ENCODE measurements at regions not wholly inside any gene's neighbourhood (a gene's known extent, or its start where the extent isn't known, plus 50 kb on each side); places are given as distances from the start of the nearest gene placed in this dataset.

GRCh38 chr11:130638033-130638432 lies 189.6 kb downstream of the ADAMTS15 start:
- DNase-seq (ENCODE audit: low read depth, low spot score) (no peak), ATAC-seq (no peak)
- H3K36me3 ChIP-seq (ENCODE audit: control insufficient read depth, insufficient read depth, low read length) = no peaks in the 10 kb centered on the region
- TF ChIP-seq POLR2AphosphoS5 (IDR thresholded peaks at IDR 0.05; ENCODE audit: low read depth, low read length) = no peak
- TF ChIP-seq TCF7L2 (IDR thresholded peaks at IDR 0.05; ENCODE audit: low read depth, low read length) = peak; percentile 93
- H3K27me3 ChIP-seq (ENCODE audit: control insufficient read depth, insufficient read depth, low read length) = no peaks in the 10 kb centered on the region
- H3K9me3 ChIP-seq (ENCODE audit: control insufficient read depth, insufficient read depth, low read depth, low read length) = no peaks in the 10 kb centered on the region
- ChIA-PET POLR2A (no interaction called here), CTCF (no interaction called here)
- intact Hi-C loops (cut with micrococcal nuclease; ENCODE audit: unreplicated experiment) = loop anchor here (5.0 kb wide), 2 partner anchors 189 to 191 kb away; partner anchors contain the start of gene ADAMTS15
- BruUV-seq (replicated peaks) = no TSS peak
- peaks cover 63% of the 10 kb centered on the region for H3K4me1 ChIP-seq (ENCODE audit: control insufficient read depth, insufficient read depth, low read length)
- peak overlapping the region; percentile 99 for H3K27ac ChIP-seq (ENCODE audit: low read length)
- in situ Hi-C loops (cut with HindIII; ENCODE audit: low pct_unique_long_range_greater_than_20kb, low sequenced_read_pairs) = no loop called here
- H3K4me3 ChIP-seq (ENCODE audit: low read depth in 2 of 2, low read length in 2 of 2) = no peak overlapping the region

- Histone ChIP-seq H3K4me1 (ENCODE audit: control insufficient read depth, insufficient read depth, low read length) (peaks cover 65% of the 10 kb centered on the region), H3K4me3 (ENCODE audit: low read depth in 2 of 2, low read length in 2 of 2) (no peak overlapping the region), H3K27me3 (ENCODE audit: control insufficient read depth, insufficient read depth, low read length) (no peaks in the 10 kb centered on the region), H3K27ac (ENCODE audit: low read length) (peak overlapping the region; percentile 99), H3K36me3 (ENCODE audit: control insufficient read depth, insufficient read depth, low read length) (no peaks in the 10 kb centered on the region), H3K9me3 (ENCODE audit: control insufficient read depth, insufficient read depth, low read depth, low read length) (no peaks in the 10 kb centered on the region)
- in situ Hi-C loops (cut with HindIII; ENCODE audit: low pct_unique_long_range_greater_than_20kb, low sequenced_read_pairs) (no loop called here), intact Hi-C loops (cut with micrococcal nuclease; ENCODE audit: unreplicated experiment) (loop anchor here (5.0 kb wide), 2 partner anchors 189 to 191 kb away; partner anchors contain the start of gene ADAMTS15)
- DNase-seq (ENCODE audit: low read depth, low spot score) = no peak
- POLR2A ChIA-PET = interaction anchor here (0.6 kb wide), 1 partner anchor 207 kb away, joined by 3 read pairs; no protein-coding TSS in a partner anchor
- no TSS peak for BruUV-seq (replicated peaks)
- no peak for ATAC-seq
- TF ChIP-seq CTCF (IDR thresholded peaks at IDR 0.05) = no peak
- TF ChIP-seq SIN3A (IDR thresholded peaks at IDR 0.05; ENCODE audit: borderline replicate concordance, insufficient read depth, low read depth, low read length) = no peak
- no peak for TF ChIP-seq TCF7L2 (IDR thresholded peaks at IDR 0.05; ENCODE audit: low read depth, low read length)
- TF ChIP-seq POLR2AphosphoS5 (IDR thresholded peaks at IDR 0.05; ENCODE audit: low read depth, low read length) = no peak
- TF ChIP-seq REST (IDR thresholded peaks at IDR 0.05; ENCODE audit: insufficient read depth in 1 of 2, low read depth in 2 of 2, low read length in 1 of 2) = no peak
- CTCF ChIA-PET = no interaction called here
These were observed 190.2 kb downstream of the ADAMTS15 start for GRCh38 chr11:130638624-130639023.

- Histone ChIP-seq H3K27me3 (ENCODE audit: control insufficient read depth, insufficient read depth, low read length) (no peaks in the 10 kb centered on the region), H3K4me3 (ENCODE audit: low read depth in 2 of 2, low read length in 2 of 2) (no peak overlapping the region), H3K36me3 (ENCODE audit: control insufficient read depth, insufficient read depth, low read length) (no peaks in the 10 kb centered on the region), H3K27ac (ENCODE audit: low read length) (peak overlapping the region; percentile 99), H3K4me1 (ENCODE audit: control insufficient read depth, insufficient read depth, low read length) (peaks cover 58% of the 10 kb centered on the region), H3K9me3 (ENCODE audit: control insufficient read depth, insufficient read depth, low read depth, low read length) (no peaks in the 10 kb centered on the region)
- ChIA-PET CTCF (no interaction called here), POLR2A (interaction anchor here (0.6 kb wide), 1 partner anchor 207 kb away, joined by 3 read pairs; no protein-coding TSS in a partner anchor)
- no peak for DNase-seq (ENCODE audit: low read depth, low spot score)
- in situ Hi-C loops (cut with HindIII; ENCODE audit: low pct_unique_long_range_greater_than_20kb, low sequenced_read_pairs) (no loop called here), intact Hi-C loops (cut with micrococcal nuclease; ENCODE audit: unreplicated experiment) (loop anchor here (5.0 kb wide), 2 partner anchors 188 to 192 kb away; partner anchors contain the start of gene ADAMTS15)
- no peak for ATAC-seq
- BruUV-seq (replicated peaks) = no TSS peak
- TF ChIP-seq POLR2AphosphoS5 (IDR thresholded peaks at IDR 0.05; ENCODE audit: low read depth, low read length) (no peak), SIN3A (IDR thresholded peaks at IDR 0.05; ENCODE audit: borderline replicate concordance, insufficient read depth, low read depth, low read length) (no peak), REST (IDR thresholded peaks at IDR 0.05; ENCODE audit: insufficient read depth in 1 of 2, low read depth in 2 of 2, low read length in 1 of 2) (no peak), CTCF (IDR thresholded peaks at IDR 0.05) (no peak), TCF7L2 (IDR thresholded peaks at IDR 0.05; ENCODE audit: low read depth, low read length) (no peak)
These were observed 190.9 kb downstream of the ADAMTS15 start for GRCh38 chr11:130639369-130639768.

All from Panc1 (cell line).